ENCODE measurements at regions not wholly inside any gene's neighbourhood (a gene's known extent, or its start where the extent isn't known, plus 50 kb on each side); places are given as distances from the start of the nearest gene placed in this dataset.

DNA sequence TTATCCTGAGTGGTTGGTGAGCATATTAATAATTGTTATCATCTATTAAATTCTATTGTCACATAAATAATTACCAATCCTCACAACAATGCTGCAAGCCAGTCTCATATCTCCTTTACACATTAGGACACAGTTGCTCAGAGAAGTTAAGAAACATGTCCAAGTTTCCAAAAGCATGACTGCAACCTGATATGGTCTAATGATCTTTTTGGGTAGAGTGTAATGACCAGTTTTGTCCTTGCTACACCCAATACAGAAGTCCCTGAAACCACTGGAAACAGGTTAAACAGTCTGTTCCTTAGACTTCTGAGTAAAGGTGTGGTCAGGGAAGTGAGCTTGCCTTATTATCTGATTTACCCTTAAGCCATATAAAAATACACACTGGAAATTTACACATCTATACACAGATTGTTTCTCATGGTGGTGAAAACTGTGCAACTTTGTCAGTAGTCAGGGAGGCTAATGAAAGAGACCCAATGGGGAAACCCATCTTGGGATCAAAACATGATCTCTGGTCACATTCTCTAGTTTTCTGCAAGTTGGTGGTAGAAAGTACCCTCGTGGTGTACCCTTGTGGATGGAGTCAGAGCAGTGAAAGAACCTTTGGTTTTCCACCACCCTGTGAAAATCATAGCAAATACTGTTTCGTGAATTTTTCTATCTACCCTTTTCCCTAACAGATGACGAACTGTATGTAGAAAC, 146.0 kb upstream of the KLF12 start:
- TF ChIP-seq, protein P1, sequence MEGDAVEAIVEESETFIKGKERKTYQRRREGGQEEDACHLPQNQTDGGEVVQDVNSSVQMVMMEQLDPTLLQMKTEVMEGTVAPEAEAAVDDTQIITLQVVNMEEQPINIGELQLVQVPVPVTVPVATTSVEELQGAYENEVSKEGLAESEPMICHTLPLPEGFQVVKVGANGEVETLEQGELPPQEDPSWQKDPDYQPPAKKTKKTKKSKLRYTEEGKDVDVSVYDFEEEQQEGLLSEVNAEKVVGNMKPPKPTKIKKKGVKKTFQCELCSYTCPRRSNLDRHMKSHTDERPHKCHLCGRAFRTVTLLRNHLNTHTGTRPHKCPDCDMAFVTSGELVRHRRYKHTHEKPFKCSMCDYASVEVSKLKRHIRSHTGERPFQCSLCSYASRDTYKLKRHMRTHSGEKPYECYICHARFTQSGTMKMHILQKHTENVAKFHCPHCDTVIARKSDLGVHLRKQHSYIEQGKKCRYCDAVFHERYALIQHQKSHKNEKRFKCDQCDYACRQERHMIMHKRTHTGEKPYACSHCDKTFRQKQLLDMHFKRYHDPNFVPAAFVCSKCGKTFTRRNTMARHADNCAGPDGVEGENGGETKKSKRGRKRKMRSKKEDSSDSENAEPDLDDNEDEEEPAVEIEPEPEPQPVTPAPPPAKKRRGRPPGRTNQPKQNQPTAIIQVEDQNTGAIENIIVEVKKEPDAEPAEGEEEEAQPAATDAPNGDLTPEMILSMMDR (IDR thresholded peaks at IDR 0.05; ENCODE audit: poor library complexity) = no peak
- H3K4me1 ChIP-seq (ENCODE audit: insufficient read depth) = no peaks in the 10 kb centered on the region
- H3K79me2 ChIP-seq = no peaks in the 10 kb centered on the region
- H3K27me3 ChIP-seq = no peaks in the 10 kb centered on the region
- H3K27ac ChIP-seq = no peak overlapping the region
- H2AFZ ChIP-seq = no peak overlapping the region
- H3K9me2 ChIP-seq (replicated peaks; ENCODE audit: insufficient read depth) = no peaks in the 10 kb centered on the region
- H3K9me3 ChIP-seq (ENCODE audit: low read depth) = no peaks in the 10 kb centered on the region
- no peaks in the 10 kb centered on the region for H4K20me1 ChIP-seq (ENCODE audit: insufficient read depth, poor library complexity, severe bottlenecking)
- 90% methylated on average over 3 of the region's 3 CpGs for WGBS (ENCODE audit: low lambda C conversion rate, missing lambda C conversion rate)
- no peak for DNase-seq (ENCODE audit: low spot score)
- H3K36me3 ChIP-seq (replicated peaks; ENCODE audit: insufficient read depth, low read depth) = no peaks in the 10 kb centered on the region
- H3K4me3 ChIP-seq = no peak overlapping the region
- H3K4me2 ChIP-seq = no peak overlapping the region

DNA sequence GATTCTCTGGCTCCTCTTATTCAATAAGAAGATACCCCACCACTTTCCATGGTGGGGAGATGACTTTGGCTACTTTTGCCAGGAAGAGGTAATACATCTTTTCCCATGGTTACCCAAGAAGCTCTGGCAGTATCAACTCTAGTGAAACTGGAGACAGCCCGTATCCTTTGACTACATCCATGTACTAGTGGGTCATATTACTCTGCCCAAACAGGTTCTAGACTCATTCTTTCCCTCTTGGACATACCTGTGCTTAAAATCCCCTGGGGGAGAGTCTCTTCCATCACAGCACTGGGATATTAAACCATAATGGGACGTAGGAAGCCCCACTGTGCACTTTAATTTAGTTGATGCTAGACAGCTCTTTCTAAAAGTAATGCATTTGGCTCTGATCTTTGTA, 144.7 kb upstream of the KLF12 start:
- H2AFZ ChIP-seq = no peak overlapping the region
- H3K27ac ChIP-seq = no peak overlapping the region
- no peaks in the 10 kb centered on the region for H3K9me2 ChIP-seq (replicated peaks; ENCODE audit: insufficient read depth)
- TF ChIP-seq, protein P1 (IDR thresholded peaks at IDR 0.05; ENCODE audit: poor library complexity) = no peak
- no peak for TF ChIP-seq EZH2 (IDR thresholded peaks at IDR 0.05; ENCODE audit: borderline replicate concordance)
- TF ChIP-seq EZH2phosphoT487 (IDR thresholded peaks at IDR 0.05; ENCODE audit: low read depth, severe bottlenecking, unreplicated experiment) = no peak
- 89% methylated on average over 2 of the region's 2 CpGs for WGBS (ENCODE audit: low lambda C conversion rate, missing lambda C conversion rate)
- no peaks in the 10 kb centered on the region for H3K79me2 ChIP-seq
- H3K4me3 ChIP-seq = no peak overlapping the region
- no peaks in the 10 kb centered on the region for H3K4me1 ChIP-seq (ENCODE audit: insufficient read depth)
- no peaks in the 10 kb centered on the region for H3K9me3 ChIP-seq (ENCODE audit: low read depth)
- H3K4me2 ChIP-seq = no peak overlapping the region
- H4K20me1 ChIP-seq (ENCODE audit: insufficient read depth, poor library complexity, severe bottlenecking) = no peaks in the 10 kb centered on the region
- H3K36me3 ChIP-seq (replicated peaks; ENCODE audit: insufficient read depth, low read depth) = no peaks in the 10 kb centered on the region
- H3K27me3 ChIP-seq = no peaks in the 10 kb centered on the region
- DNase-seq (ENCODE audit: low spot score) = no peak

- TF ChIP-seq EZH2 (IDR thresholded peaks at IDR 0.05; ENCODE audit: borderline replicate concordance) (no peak), EZH2phosphoT487 (IDR thresholded peaks at IDR 0.05; ENCODE audit: low read depth, severe bottlenecking, unreplicated experiment) (no peak)
- TF ChIP-seq, protein P1 (IDR thresholded peaks at IDR 0.05; ENCODE audit: poor library complexity) = no peak
- DNase-seq (ENCODE audit: low spot score) = no peak
- Histone ChIP-seq H3K9me3 (ENCODE audit: low read depth) (peaks cover 5% of the 10 kb centered on the region), H3K4me2 (no peak overlapping the region), H3K4me3 (no peak overlapping the region), H2AFZ (no peak overlapping the region), H4K20me1 (ENCODE audit: insufficient read depth, poor library complexity, severe bottlenecking) (no peaks in the 10 kb centered on the region), H3K79me2 (no peaks in the 10 kb centered on the region), H3K4me1 (ENCODE audit: insufficient read depth) (no peaks in the 10 kb centered on the region), H3K27ac (no peak overlapping the region), H3K9me2 (replicated peaks; ENCODE audit: insufficient read depth) (no peaks in the 10 kb centered on the region), H3K27me3 (no peaks in the 10 kb centered on the region), H3K36me3 (replicated peaks; ENCODE audit: insufficient read depth, low read depth) (no peaks in the 10 kb centered on the region)
- 80% methylated on average over 2 of the region's 2 CpGs for WGBS (ENCODE audit: low lambda C conversion rate, missing lambda C conversion rate)
These were observed 140.7 kb upstream of the KLF12 start for GRCh38 chr13:74274916-74275315.

DNA sequence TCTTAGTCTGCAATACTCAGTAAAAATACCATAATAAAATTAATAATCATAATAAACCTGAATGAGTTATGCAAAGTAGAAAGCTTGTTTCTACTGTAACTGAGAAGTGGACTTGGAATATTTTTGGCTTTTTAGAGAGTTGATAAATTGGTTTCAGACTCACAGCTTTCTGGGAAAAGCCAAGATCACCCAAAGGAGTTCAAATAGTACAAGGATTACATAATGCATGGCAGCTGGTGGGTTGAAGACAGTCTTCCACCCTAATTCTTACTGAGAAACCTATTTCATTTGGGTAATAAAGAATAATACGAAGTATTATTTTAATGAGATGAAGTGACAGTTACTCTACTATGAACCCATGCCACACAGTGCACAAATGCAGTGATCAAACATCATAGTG, 139.4 kb upstream of the KLF12 start:
- H3K4me2 ChIP-seq = no peak overlapping the region

More for the DNA sequence above, 139.4 kb upstream of the KLF12 start:
- Histone ChIP-seq H3K27ac (no peak overlapping the region), H3K9me2 (replicated peaks; ENCODE audit: insufficient read depth) (no peaks in the 10 kb centered on the region), H3K4me3 (no peak overlapping the region), H4K20me1 (ENCODE audit: insufficient read depth, poor library complexity, severe bottlenecking) (no peaks in the 10 kb centered on the region), H2AFZ (no peak overlapping the region), H3K4me1 (ENCODE audit: insufficient read depth) (no peaks in the 10 kb centered on the region), H3K27me3 (no peaks in the 10 kb centered on the region), H3K79me2 (no peaks in the 10 kb centered on the region), H3K36me3 (replicated peaks; ENCODE audit: insufficient read depth, low read depth) (no peaks in the 10 kb centered on the region), H3K9me3 (ENCODE audit: low read depth) (peaks cover 5% of the 10 kb centered on the region)
- 96% methylated on average over 1 of the region's 1 CpG for WGBS (ENCODE audit: low lambda C conversion rate, missing lambda C conversion rate)
- TF ChIP-seq EZH2 (IDR thresholded peaks at IDR 0.05; ENCODE audit: borderline replicate concordance) (no peak), EZH2phosphoT487 (IDR thresholded peaks at IDR 0.05; ENCODE audit: low read depth, severe bottlenecking, unreplicated experiment) (no peak)
- TF ChIP-seq, protein P1 (IDR thresholded peaks at IDR 0.05; ENCODE audit: poor library complexity) = no peak
- DNase-seq (ENCODE audit: low spot score) = no peak
